Gastrocnemius medialis (tissue), 4 donors: ENCODE measurements at regions not wholly inside any gene's neighbourhood (a gene's known extent, or its start where the extent isn't known, plus 50 kb on each side); places are given as distances from the start of the nearest gene placed in this dataset.

Source experiments
- CTCF ChIP-seq, 5 experiments: fragments of 450-650 bp in 3 of 5; fragments of 200-600 bp in 2 of 5; sonication (generic) in 2 of 5; IDR thresholded peaks in 4 of 5; conservative IDR thresholded peaks in 1 of 5; 1 replicate in 4 of 5; 2 replicates in 1 of 5; pipeline ENCODE4 v1.5.1; 2016 to 2019; ENCODE audit warnings: antibody characterized with exemption in 5 of 5, mild to moderate bottlenecking in 3 of 5, moderate library complexity in 3 of 5
- POLR2A ChIP-seq, 2 donors: fragments of 450-650 bp; IDR thresholded peaks; one replicate each; pipeline ENCODE4 v1.6.1; 2017; ENCODE audit warnings: antibody characterized with exemption in 2 of 2, mild to moderate bottlenecking in 2 of 2, moderate library complexity in 2 of 2

- no peak for TF ChIP-seq CTCF (IDR thresholded peaks at IDR 0.05 in 4 of 5, conservative IDR thresholded peaks at IDR 0.05 in 1 of 5)
- TF ChIP-seq POLR2A (IDR thresholded peaks at IDR 0.05), result no peak
Measured at GRCh38 chr4:160831165-160831922, 1332.5 kb downstream of the FSTL5 start.
